OCI-LY1 (cell line): ENCODE measurements at regions not wholly inside any gene's neighbourhood (a gene's known extent, or its start where the extent isn't known, plus 50 kb on each side); places are given as distances from the start of the nearest gene placed in this dataset.

Experiments
- H2AFZ ChIP-seq: fragments of 200-600 bp; sonication (generic), shearing (Covaris generic); 2 replicates; pipeline ENCODE4 v1.6.0; 2014; ENCODE audit warnings: antibody characterized with exemption, mild to moderate bottlenecking, low read length
- H3F3A ChIP-seq: fragments of 200-600 bp; sonication (generic), shearing (Covaris generic); 2 replicates; pipeline ENCODE4 v1.6.0; 2014; ENCODE audit warnings: mild to moderate bottlenecking, antibody characterized with exemption, low read length, moderate library complexity; ENCODE audit not compliant: insufficient read depth
- H3K27ac ChIP-seq: fragments of 200-600 bp; sonication (generic); 2 replicates; pipeline ENCODE4 v1.5.1; 2014; ENCODE audit warnings: low read length, mixed run types, mild to moderate bottlenecking, low read depth; ENCODE audit not compliant: poor library complexity, severe bottlenecking
- H3K27me3 ChIP-seq: fragments of 200-600 bp; sonication (generic); 2 replicates; pipeline ENCODE4 v1.6.0; 2014; ENCODE audit warnings: antibody characterized with exemption, mild to moderate bottlenecking, low read length, moderate library complexity; ENCODE audit not compliant: insufficient read depth
- H3K36me3 ChIP-seq: fragments of 200-600 bp; sonication (generic); 2 replicates; pipeline ENCODE4 v1.6.1; 2014; ENCODE audit warnings: mild to moderate bottlenecking, antibody characterized with exemption, low read length, moderate library complexity, mixed read lengths; ENCODE audit not compliant: insufficient read depth
- H3K4me1 ChIP-seq: fragments of 200-600 bp; sonication (generic); 2 replicates; pipeline ENCODE4 v1.5.1; 2014; ENCODE audit warnings: mild to moderate bottlenecking, low read length, moderate library complexity; ENCODE audit not compliant: insufficient read depth, severe bottlenecking
- H3K4me2 ChIP-seq: fragments of 200-600 bp; sonication (generic), shearing (Covaris generic); 2 replicates; pipeline ENCODE4 v1.6.1; 2014; ENCODE audit warnings: low read length
- H3K4me3 ChIP-seq: fragments of 200-600 bp; sonication (generic); 2 replicates; pipeline ENCODE4 v1.5.1; 2014; ENCODE audit warnings: low read length, low read depth, mild to moderate bottlenecking, mixed read lengths; ENCODE audit not compliant: poor library complexity, severe bottlenecking
- H3K79me2 ChIP-seq: fragments of 200-600 bp; shearing (Covaris generic); 2 replicates; pipeline ENCODE4 v1.6.1; 2016; ENCODE audit warnings: mixed run types, low read length, mixed read lengths; ENCODE audit not compliant: insufficient read depth
- H3K9ac ChIP-seq: fragments of 200-600 bp; sonication (generic), shearing (Covaris generic); 2 replicates; pipeline ENCODE4 v1.6.1; 2014; ENCODE audit warnings: mild to moderate bottlenecking, low read length, mixed read lengths
- H3K9me2 ChIP-seq: fragments of 200-600 bp; sonication (generic), shearing (Covaris generic); 2 replicates; pipeline ENCODE4 v1.6.1; 2014; ENCODE audit warnings: low read depth, mild to moderate bottlenecking, low read length, mixed read lengths
- H3K9me3 ChIP-seq: fragments of 200-600 bp; shearing (Covaris generic); 2 replicates; pipeline ENCODE4 v1.6.1; 2014; ENCODE audit warnings: low read length, mixed read lengths
- H4K20me1 ChIP-seq: fragments of 200-600 bp; sonication (generic), shearing (Covaris generic); 2 replicates; pipeline ENCODE4 v1.6.0; 2016; ENCODE audit warnings: mild to moderate bottlenecking, low read length; ENCODE audit not compliant: insufficient read depth
- CTCF ChIP-seq: fragments of 200-600 bp; sonication (generic), shearing (Covaris generic); IDR thresholded peaks from 2 replicates; pipeline ENCODE4 v1.5.1; 2017; ENCODE audit warnings: mild to moderate bottlenecking, antibody characterized with exemption, low read length, moderate library complexity, mixed read lengths
- EZH2 ChIP-seq: fragments of 200-600 bp; sonication (generic), shearing (Covaris generic); IDR thresholded peaks from 2 replicates; pipeline ENCODE4 v1.8.0; 2017; ENCODE audit warnings: borderline replicate concordance, mixed run types, mild to moderate bottlenecking, antibody characterized with exemption, low read length, moderate library complexity, mixed read lengths

- Histone ChIP-seq H3K4me1 (no peaks in the 10 kb centered on the region), H3K9me3 (no peaks in the 10 kb centered on the region), H3K27me3 (no peaks in the 10 kb centered on the region; the same call in 1 of the 2 replicates), H3K9ac (no peak overlapping the region), H3F3A (no peaks in the 10 kb centered on the region), H3K4me3 (no peak overlapping the region), H3K79me2 (no peaks in the 10 kb centered on the region), H3K9me2 (no peaks in the 10 kb centered on the region), H3K4me2 (no peak overlapping the region), H3K27ac (no peak overlapping the region), H2AFZ (no peak overlapping the region), H4K20me1 (no peaks in the 10 kb centered on the region), H3K36me3 (no peaks in the 10 kb centered on the region)
- TF ChIP-seq EZH2 (no peak), CTCF (no peak)
Observed at GRCh38 chr2:12978066-12978835, 261.5 kb downstream of the TRIB2 start.

- H3K79me2 ChIP-seq, result no peaks in the 10 kb centered on the region
- H3K27ac ChIP-seq, result no peak overlapping the region
- H3K36me3 ChIP-seq, result no peaks in the 10 kb centered on the region
- no peaks in the 10 kb centered on the region for H3F3A ChIP-seq
- H2AFZ ChIP-seq, result no peak overlapping the region
- H3K27me3 ChIP-seq, result no peaks in the 10 kb centered on the region
- TF ChIP-seq CTCF, result no peak
- no peak for TF ChIP-seq EZH2
- H3K4me1 ChIP-seq, result no peaks in the 10 kb centered on the region
- no peak overlapping the region for H3K4me3 ChIP-seq
- no peak overlapping the region for H3K9ac ChIP-seq
- no peaks in the 10 kb centered on the region for H3K9me2 ChIP-seq
- H3K9me3 ChIP-seq, result no peaks in the 10 kb centered on the region
- no peak overlapping the region for H3K4me2 ChIP-seq
- H4K20me1 ChIP-seq, result no peaks in the 10 kb centered on the region
Observed at GRCh38 chr2:12979066-12979465, 262.3 kb downstream of the TRIB2 start.

- no peaks in the 10 kb centered on the region for H3K36me3 ChIP-seq
- no peaks in the 10 kb centered on the region for H3K27me3 ChIP-seq
- H3F3A ChIP-seq, result no peaks in the 10 kb centered on the region
- H3K9me3 ChIP-seq, result no peaks in the 10 kb centered on the region
- H3K9ac ChIP-seq, result no peak overlapping the region
- H3K4me2 ChIP-seq, result no peak overlapping the region
- H3K27ac ChIP-seq, result no peak overlapping the region
- no peak overlapping the region for H3K4me3 ChIP-seq
- no peaks in the 10 kb centered on the region for H4K20me1 ChIP-seq
- H3K9me2 ChIP-seq, result no peaks in the 10 kb centered on the region
- H2AFZ ChIP-seq, result no peak overlapping the region
- H3K79me2 ChIP-seq, result no peaks in the 10 kb centered on the region
- no peaks in the 10 kb centered on the region for H3K4me1 ChIP-seq
- TF ChIP-seq CTCF, result no peak
- TF ChIP-seq EZH2, result no peak
Observed at GRCh38 chr2:12980817-12981216, 264.1 kb downstream of the TRIB2 start.
